ENCODE measurements at regions not wholly inside any gene's neighbourhood (a gene's known extent, or its start where the extent isn't known, plus 50 kb on each side); places are given as distances from the start of the nearest gene placed in this dataset.

- DNase-seq (ENCODE audit: low read depth) = no peak
- TF ChIP-seq CTCF (IDR thresholded peaks at IDR 0.05; ENCODE audit: insufficient read depth, low read depth, low read length) = no peak
- H3K4me3 ChIP-seq (ENCODE audit: low read depth, low read length) = no peak overlapping the region
Observed at GRCh38 chr13:77449265-77449664, 86.2 kb upstream of the SCEL start.

- H3K4me3 ChIP-seq (ENCODE audit: low read depth, low read length) = no peak overlapping the region
- DNase-seq (ENCODE audit: low read depth) = no peak
- TF ChIP-seq CTCF (IDR thresholded peaks at IDR 0.05; ENCODE audit: insufficient read depth, low read depth, low read length) = no peak
Observed at GRCh38 chr13:77448689-77449088, 86.8 kb upstream of the SCEL start.

- H3K4me3 ChIP-seq (ENCODE audit: low read depth, low read length) = no peak overlapping the region
- TF ChIP-seq CTCF (IDR thresholded peaks at IDR 0.05; ENCODE audit: insufficient read depth, low read depth, low read length) = no peak
- DNase-seq (ENCODE audit: low read depth) = no peak
Observed at GRCh38 chr13:77443511-77443910, 92.0 kb upstream of the SCEL start.

- no peak for DNase-seq (ENCODE audit: low read depth)
- TF ChIP-seq CTCF (IDR thresholded peaks at IDR 0.05; ENCODE audit: insufficient read depth, low read depth, low read length) = no peak
Observed at GRCh38 chr13:77437267-77437666, 98.2 kb upstream of the SCEL start.

GRCh38 chr13:77434289-77434688, 101.2 kb upstream of the SCEL start:
- no peak overlapping the region for H3K4me3 ChIP-seq (ENCODE audit: low read depth, low read length)
- TF ChIP-seq CTCF (IDR thresholded peaks at IDR 0.05; ENCODE audit: insufficient read depth, low read depth, low read length) = no peak
- no peak for DNase-seq (ENCODE audit: low read depth)

More at GRCh38 chr13:77437267-77437666, 98.2 kb upstream of the SCEL start:
- no peak overlapping the region for H3K4me3 ChIP-seq (ENCODE audit: low read depth, low read length)

- TF ChIP-seq CTCF (IDR thresholded peaks at IDR 0.05; ENCODE audit: insufficient read depth, low read depth, low read length) = no peak
- no peak overlapping the region for H3K4me3 ChIP-seq (ENCODE audit: low read depth, low read length)
- DNase-seq (ENCODE audit: low read depth) = no peak
Observed at GRCh38 chr13:77431449-77431848, 104.1 kb upstream of the SCEL start.

GRCh38 chr13:77430377-77430951, 103.6 kb upstream of the MYCBP2 start:
- H3K4me3 ChIP-seq (ENCODE audit: low read depth, low read length) = no peak overlapping the region
- DNase-seq (ENCODE audit: low read depth) = no peak
- TF ChIP-seq CTCF (IDR thresholded peaks at IDR 0.05; ENCODE audit: insufficient read depth, low read depth, low read length) = no peak

All from fibroblast of villous mesenchyme (primary cell).